NB4 (cell line): ENCODE measurements at regions not wholly inside any gene's neighbourhood (a gene's known extent, or its start where the extent isn't known, plus 50 kb on each side); places are given as distances from the start of the nearest gene placed in this dataset.
A peak's percentile ranks its signal among the peaks of the same experiment; 100 is the strongest.

ENCODE experiments used
- POLR2A ChIP-seq: IDR thresholded peaks from 2 replicates; pipeline ENCODE4 v1.6.1; 2011; ENCODE audit warnings: mild to moderate bottlenecking; ENCODE audit not compliant: insufficient read length; ENCODE audit errors: extremely low read depth
- TF ChIP-seq, protein P1 (sequence below): IDR thresholded peaks from one replicate; pipeline ENCODE4 v1.5.1; 2012; ENCODE audit warnings: low read depth, low read length

GRCh38 chr16:31713945-31714902, 159.4 kb upstream of the ZNF267 start:
- TF ChIP-seq POLR2A = no peak
- TF ChIP-seq, protein P1, sequence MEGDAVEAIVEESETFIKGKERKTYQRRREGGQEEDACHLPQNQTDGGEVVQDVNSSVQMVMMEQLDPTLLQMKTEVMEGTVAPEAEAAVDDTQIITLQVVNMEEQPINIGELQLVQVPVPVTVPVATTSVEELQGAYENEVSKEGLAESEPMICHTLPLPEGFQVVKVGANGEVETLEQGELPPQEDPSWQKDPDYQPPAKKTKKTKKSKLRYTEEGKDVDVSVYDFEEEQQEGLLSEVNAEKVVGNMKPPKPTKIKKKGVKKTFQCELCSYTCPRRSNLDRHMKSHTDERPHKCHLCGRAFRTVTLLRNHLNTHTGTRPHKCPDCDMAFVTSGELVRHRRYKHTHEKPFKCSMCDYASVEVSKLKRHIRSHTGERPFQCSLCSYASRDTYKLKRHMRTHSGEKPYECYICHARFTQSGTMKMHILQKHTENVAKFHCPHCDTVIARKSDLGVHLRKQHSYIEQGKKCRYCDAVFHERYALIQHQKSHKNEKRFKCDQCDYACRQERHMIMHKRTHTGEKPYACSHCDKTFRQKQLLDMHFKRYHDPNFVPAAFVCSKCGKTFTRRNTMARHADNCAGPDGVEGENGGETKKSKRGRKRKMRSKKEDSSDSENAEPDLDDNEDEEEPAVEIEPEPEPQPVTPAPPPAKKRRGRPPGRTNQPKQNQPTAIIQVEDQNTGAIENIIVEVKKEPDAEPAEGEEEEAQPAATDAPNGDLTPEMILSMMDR = peak; percentile 26
